ENCODE measurements at regions not wholly inside any gene's neighbourhood (a gene's known extent, or its start where the extent isn't known, plus 50 kb on each side); places are given as distances from the start of the nearest gene placed in this dataset.

DNA sequence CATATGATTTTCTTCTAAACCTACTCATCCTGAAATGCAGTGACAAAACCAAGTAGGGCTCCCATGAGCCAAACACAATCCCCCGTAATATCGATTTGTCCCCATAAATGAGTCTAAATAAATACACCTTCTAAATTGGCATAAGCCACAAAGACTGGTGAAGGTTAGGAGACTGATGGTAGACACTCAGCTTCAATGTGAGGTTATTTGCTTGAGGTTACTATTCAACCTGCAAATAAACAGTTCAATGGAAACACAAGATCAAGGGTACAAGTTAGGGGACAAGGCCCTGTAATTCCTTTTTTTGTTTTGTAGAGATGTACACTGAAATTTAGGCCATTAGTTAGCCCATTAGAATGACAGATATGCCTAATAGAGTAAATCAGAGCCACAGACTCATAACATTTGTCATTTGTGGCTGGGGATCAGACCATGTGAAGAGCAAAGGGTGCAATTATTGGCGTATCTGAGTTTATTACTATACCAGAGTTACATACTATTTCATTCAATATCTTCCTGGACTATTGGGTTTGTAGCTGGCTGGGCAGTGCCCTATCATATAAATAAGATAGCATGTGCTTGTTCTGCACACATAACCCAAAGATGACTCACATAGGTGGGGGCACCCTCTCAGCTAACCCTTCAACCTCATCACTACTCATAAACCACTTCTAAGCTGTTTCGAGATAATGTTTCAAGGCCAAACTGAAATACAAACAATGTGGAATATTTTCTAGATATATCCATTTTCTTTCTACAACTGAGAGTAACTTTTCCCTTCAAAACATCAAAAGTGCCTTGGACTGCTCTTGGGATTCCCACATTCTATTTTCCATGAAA is 695.3 kb downstream of the KCNA4 start:
- peaks cover 7% of the 10 kb centered on the region for H3K4me1 ChIP-seq (ENCODE audit: control insufficient read depth, extremely low read depth, insufficient read depth, low read length)
- FAIRE-seq = no peak
- POLR2A ChIA-PET = no interaction called here
- no peaks in the 10 kb centered on the region for H3K27me3 ChIP-seq (ENCODE audit: control insufficient read depth in 2 of 2, insufficient read depth in 2 of 2, low read length in 2 of 2)
- no peak overlapping the region for H2AFZ ChIP-seq (ENCODE audit: low read depth, low read length)
- no peaks in the 10 kb centered on the region for H3K79me2 ChIP-seq (ENCODE audit: control insufficient read depth, insufficient read depth, low read length)
- H3K36me3 ChIP-seq (ENCODE audit: control insufficient read depth in 2 of 2, extremely low read depth in 1 of 2, insufficient read depth in 2 of 2, low read length in 2 of 2) = no peaks in the 10 kb centered on the region
- DNase-seq (ENCODE audit: low read depth, low spot score) = no peak
- H3K9ac ChIP-seq (replicated peaks; ENCODE audit: extremely low read depth, insufficient read depth, low read length) = no peak overlapping the region
- dilution Hi-C loops (cut with MboI; ENCODE audit: extremely low pct_ligation_motif_present, low sequenced_read_pairs) (no loop called here), intact Hi-C loops (cut with micrococcal nuclease) (no loop called here)
- H3K9me3 ChIP-seq (replicated peaks; ENCODE audit: control insufficient read depth, insufficient read depth, low read length) = no peaks in the 10 kb centered on the region
- no peak overlapping the region for H3K4me3 ChIP-seq (replicated peaks in 1 of 3; ENCODE audit: insufficient read depth in 1 of 3, low read depth in 1 of 3, low read length in 3 of 3)
- H3K9me1 ChIP-seq (replicated peaks; ENCODE audit: control insufficient read depth, extremely low read depth, insufficient read depth, low read length) = no peaks in the 10 kb centered on the region
- H3K27ac ChIP-seq (ENCODE audit: insufficient read depth, low read depth, low read length) = no peak overlapping the region
- TF ChIP-seq GATA2 (IDR thresholded peaks at IDR 0.05; ENCODE audit: insufficient read depth, insufficient read length, low read depth, low read length) (no peak), POLR2A (IDR thresholded peaks at IDR 0.05; ENCODE audit: low read depth, low read length) (no peak), EZH2 (IDR thresholded peaks at IDR 0.05; ENCODE audit: borderline replicate concordance, low read depth, low read length, severe bottlenecking) (no peak), POLR2AphosphoS5 (IDR thresholded peaks at IDR 0.05; ENCODE audit: insufficient read depth, low read depth, low read length) (no peak), FOS (IDR thresholded peaks at IDR 0.05; ENCODE audit: borderline replicate concordance, insufficient read depth, low read length) (peak; percentile 69), JUN (IDR thresholded peaks at IDR 0.05; ENCODE audit: borderline replicate concordance, insufficient read depth, insufficient read length, low read depth) (no peak)
- TF ChIP-seq, protein P1, sequence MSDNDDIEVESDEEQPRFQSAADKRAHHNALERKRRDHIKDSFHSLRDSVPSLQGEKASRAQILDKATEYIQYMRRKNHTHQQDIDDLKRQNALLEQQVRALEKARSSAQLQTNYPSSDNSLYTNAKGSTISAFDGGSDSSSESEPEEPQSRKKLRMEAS (IDR thresholded peaks at IDR 0.05; ENCODE audit: insufficient read depth, insufficient read length) = no peak
- CTCF ChIA-PET = interaction anchor here (1.5 to 2.3 kb wide), 3 partner anchors 8 to 49 kb away, joined by 4 to 18 read pairs (median 6); no protein-coding TSS in a partner anchor
- no TSS peak for BruUV-seq (replicated peaks)
- H4K20me1 ChIP-seq (replicated peaks; ENCODE audit: control insufficient read depth, extremely low read depth, insufficient read depth, low read length) = no peaks in the 10 kb centered on the region
- H3K4me2 ChIP-seq (ENCODE audit: insufficient read depth, low read length) = no peak overlapping the region
